NCI-H524 (cell line): ENCODE measurements at regions not wholly inside any gene's neighbourhood (a gene's known extent, or its start where the extent isn't known, plus 50 kb on each side); places are given as distances from the start of the nearest gene placed in this dataset.
"Not testable (repeated sequence)": the region's sequence is repeated elsewhere in the genome, so short reads cannot be mapped to it uniquely, and the experiment has no call there.

ENCODE experiments used
- DNase-seq, 2 experiments: peaks; one replicate each; lab custom pipeline; 2025; lab: John Stamatoyannopoulos, UW

- no peak for DNase-seq
Observed at GRCh38 chr2:106339609-106340008, 128.6 kb downstream of the RGPD3 start.

DNA sequence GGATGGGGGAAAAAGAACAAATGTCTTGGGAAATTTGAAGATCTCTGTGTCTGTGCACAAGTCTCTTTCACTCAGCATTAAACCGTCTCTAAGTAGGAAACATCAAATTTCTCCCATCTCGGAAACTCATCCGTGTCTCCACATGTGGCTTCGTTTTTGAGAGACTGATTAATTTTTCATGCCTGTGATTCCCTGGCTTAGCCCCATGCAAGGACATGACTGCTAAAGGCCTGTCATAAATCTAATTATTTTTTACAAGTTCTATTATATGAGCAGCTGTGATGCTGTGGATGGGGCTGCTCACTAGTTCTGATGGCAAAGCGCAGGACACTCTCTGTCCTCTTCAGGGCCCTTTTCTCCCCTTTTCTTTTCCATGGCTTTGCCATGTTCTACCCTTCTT is 129.1 kb downstream of the RGPD3 start:
- no peak for DNase-seq

- peak; percentile 1 to 39 for DNase-seq
Observed at GRCh38 chr2:106338043-106338442, 130.2 kb downstream of the RGPD3 start.

GRCh38 chr2:106336737-106337136 is 131.5 kb downstream of the RGPD3 start:
- no peak for DNase-seq

DNA sequence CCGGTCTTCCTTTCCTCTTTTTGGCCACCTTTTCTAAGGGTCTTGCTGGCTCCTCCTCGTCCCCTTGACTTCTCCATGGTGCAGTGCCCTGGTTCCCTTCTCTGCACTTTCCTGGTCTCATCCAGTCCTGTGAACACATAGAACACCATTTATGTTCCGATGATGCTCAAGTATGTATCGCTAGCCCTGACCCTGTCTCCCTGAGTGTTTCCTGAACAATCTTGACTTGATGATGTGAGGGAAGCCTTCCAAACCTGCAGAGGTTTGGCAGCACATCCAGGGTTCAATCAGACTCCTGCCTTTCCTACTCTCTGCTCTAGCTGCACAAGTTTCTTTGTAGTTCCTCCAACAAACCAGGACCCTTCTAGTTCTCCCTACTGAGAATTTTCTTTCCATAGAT is 132.1 kb downstream of the RGPD3 start:
- no peak for DNase-seq

DNA sequence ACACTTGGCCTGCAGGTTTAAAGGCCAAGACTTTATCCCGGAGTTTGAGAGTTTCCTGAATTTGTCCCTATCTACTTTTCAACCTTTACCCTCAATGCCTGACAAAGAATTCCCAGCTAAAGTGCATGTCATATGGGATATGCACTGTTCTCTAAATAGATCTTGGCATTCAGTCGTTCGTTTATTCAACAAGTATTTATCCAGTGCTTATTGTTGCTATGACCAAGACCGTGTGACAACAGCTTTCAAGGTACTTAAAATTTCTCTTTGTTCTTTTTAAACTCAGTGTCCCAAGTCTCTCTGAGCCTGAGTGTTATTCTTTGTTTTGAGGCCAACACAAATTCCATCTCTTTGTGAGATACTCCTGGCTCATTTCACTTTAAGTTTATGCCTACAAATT is 133.4 kb downstream of the RGPD3 start:
- no peak for DNase-seq

GRCh38 chr2:106333253-106333873 is 134.8 kb downstream of the RGPD3 start:
- not testable (repeated sequence) for DNase-seq

GRCh38 chr2:106332054-106332453 is 136.2 kb downstream of the RGPD3 start:
- DNase-seq = no peak

DNA sequence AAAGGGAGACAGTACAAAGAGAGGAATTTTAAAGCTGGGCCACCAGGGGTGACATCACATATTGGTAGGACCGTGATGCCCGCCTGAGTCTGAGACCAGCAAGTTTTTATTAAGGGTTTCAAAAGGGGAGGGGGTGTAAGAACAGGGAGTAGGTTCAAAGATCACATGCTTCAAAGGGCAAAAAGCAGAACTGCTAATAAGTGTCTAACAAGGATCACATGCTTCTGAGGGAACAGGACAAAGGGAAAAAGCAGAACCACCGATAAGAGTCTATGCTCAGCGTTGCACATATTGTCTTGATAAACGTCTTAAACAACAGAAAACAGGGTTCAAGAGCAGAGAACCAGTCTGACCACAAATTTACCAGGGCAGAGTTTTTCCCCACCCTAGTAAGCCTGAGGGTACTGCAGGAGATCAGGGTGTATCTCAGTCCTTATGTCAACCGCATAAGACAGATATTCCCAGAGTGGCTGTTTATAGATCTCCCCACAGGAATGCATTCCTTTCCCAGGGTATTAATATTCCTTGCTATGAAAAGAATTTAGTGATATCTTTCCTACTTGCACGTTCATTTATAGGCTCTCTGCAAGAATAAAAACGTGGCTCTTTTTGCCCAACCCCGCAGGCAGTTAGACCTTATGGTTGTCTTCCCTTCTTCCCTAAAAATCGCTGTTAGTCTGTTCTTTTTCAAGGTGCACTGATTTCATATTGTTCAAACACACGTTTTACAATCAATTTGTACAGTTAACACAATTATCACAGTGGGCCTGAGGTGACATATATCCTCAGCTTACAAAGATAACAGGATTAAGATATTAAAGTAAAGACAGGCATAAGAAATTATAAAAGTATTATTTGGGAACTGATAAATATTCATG is 136.5 kb upstream of the UXS1 start:
- not testable (repeated sequence) for DNase-seq

- DNase-seq = no peak
Observed at GRCh38 chr2:106323337-106324013, 129.4 kb upstream of the UXS1 start.

DNA sequence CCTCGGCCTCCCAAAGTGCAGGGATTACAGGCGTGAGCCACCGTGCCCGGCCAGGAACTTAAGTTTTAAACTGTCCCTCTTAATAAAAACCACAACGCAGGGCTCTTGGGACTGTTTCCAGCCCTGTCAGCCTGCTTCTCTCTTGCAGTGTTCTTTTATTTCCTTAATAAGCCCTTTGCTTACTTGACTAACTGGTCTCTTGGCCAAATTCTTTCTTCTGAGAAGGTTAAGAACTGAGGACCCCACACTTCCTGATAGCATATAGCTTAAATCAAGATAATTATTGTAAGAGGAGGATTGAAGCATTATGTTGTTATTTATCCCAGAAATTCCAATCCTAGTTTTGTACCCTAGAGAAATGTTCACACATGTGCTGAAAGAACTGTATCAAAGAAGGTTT is 128.2 kb upstream of the UXS1 start:
- no peak for DNase-seq

GRCh38 chr2:106320439-106320838 is 126.3 kb upstream of the UXS1 start:
- not testable (repeated sequence) for DNase-seq

DNA sequence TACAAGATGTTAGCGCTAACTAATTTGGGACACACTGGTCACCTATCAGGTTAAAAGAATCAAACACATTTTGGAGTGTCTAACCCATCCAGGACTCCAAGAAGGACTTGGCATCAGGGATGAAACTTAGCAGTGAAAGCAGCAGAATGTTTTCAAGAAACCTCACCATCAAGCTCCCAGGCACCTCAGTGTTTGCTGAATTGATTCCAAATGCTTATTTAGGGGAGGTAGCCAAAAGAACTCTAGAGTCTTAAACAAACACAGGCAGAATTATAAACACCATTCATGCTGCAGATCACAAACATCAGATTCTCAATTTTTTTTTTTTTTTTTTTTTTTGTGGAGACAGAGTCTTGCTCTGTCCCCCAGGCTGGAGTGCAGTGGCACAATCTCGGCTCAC is 122.8 kb upstream of the UXS1 start:
- no peak for DNase-seq

DNA sequence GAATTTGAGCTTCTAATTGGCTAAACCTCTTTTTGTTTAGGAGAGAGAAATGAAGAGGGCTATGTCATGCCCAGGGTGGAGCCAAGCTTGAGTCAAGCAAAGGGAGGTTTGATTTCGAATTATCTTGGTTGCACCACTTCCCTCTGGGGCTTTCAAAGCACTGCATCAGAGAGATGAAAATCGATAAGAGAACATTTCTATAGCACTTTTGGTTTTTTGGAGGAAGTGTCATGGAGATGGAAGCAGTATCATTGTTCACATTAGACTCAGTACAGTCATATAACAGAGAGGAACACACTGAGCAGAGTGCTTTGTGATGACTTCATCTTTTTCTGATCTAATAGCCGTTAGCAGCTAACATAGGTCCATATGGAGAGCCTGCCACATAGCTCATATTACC is 120.3 kb upstream of the UXS1 start:
- peak in 1 of 2 experiments; percentile 25 for DNase-seq

GRCh38 chr2:106311041-106311370 is 116.9 kb upstream of the UXS1 start:
- DNase-seq = no peak

DNA sequence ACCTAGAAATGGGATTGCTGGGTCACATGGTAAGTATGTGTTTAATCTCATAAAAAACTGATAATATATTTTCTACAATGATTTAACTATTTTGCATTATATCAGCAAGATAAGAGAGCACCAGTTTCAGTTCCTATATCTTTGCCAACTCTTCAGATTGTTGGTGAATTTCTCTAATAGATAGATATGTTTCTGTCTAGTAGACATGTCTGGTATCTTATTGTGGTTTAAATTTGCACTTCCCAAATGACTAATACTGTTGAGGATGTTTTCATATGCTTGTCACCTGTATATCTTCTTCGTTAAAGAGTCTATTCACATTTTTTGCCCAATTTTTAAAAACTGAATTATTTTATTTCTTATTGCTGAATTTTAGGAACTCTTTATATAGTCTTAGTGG is 113.8 kb upstream of the UXS1 start:
- DNase-seq = no peak

GRCh38 chr2:106306387-106306786 is 112.3 kb upstream of the UXS1 start:
- no peak for DNase-seq

GRCh38 chr2:106304612-106305184 is 110.6 kb upstream of the UXS1 start:
- no peak for DNase-seq

- no peak for DNase-seq
Observed at GRCh38 chr2:106299696-106300095, 105.6 kb upstream of the UXS1 start.

GRCh38 chr2:106296182-106296815 is 102.2 kb upstream of the UXS1 start:
- peak in 1 of 2 experiments; percentile 47 for DNase-seq

DNA sequence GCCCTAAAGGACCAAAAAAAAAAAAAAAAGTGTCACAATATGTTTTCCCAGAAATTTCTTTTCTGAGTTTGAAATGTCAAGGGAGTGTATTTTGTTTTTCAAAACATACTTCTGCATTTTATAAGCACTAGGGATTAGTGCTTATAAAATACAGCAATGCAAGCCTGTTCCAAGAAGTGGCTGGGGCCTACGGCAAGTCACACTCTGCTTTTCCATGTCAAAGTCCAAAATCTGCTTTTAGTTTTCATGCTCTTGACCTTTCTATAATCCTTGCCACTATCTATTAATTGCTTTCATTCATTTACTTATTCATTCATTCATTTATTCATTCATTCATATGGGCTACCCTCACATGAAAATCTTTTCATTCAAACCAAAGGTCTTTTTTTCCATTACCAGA is 100.1 kb upstream of the UXS1 start:
- no peak for DNase-seq

GRCh38 chr2:106293271-106293783 is 99.2 kb upstream of the UXS1 start:
- DNase-seq = no peak
